ENCODE measurements at regions not wholly inside any gene's neighbourhood (a gene's known extent, or its start where the extent isn't known, plus 50 kb on each side); places are given as distances from the start of the nearest gene placed in this dataset.

DNA sequence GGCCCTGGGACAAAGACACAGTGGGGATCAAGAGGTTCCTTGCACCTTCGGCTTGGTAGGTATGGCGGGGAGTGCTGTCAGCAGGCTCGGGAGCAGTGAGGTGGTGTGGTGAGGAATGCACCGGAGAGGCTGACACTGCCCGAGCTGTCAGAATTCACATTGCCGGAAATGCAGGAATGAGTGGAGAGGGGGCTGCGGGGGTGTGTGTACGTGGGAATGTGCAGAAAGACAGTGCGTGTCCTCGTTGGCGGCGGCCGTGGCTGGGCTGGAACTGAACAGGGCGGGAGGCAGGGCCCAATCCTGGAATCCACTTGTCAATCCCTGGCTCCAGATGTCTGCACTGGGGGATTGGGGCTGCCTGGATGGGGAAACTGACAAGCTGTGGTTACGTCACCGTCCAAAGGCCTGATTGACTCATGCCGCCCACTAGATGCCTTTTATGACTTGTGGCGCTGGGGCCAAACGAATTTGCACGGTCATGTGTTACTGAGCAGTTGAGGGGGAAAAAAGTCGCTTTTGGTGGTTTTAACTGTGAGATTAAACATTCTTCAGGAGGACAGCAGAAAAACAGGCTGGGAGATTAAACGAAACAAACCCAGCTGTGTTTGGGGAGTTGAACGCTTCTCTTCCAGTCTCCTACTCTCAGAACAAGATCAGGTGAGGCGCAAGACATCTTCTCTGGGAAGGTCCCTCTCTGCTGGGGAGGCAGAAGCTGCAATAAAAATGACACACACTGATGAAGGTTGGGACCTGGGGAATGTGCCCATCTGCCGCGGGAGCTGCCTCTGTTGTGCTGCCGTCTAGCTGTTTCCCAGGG, 189.4 kb upstream of the GLI2 start:
- Histone ChIP-seq H3K4me2 (ENCODE audit: low read depth, low read length) (no peak overlapping the region), H3K79me2 (ENCODE audit: low read length) (no peaks in the 10 kb centered on the region), H3K27me3 (replicated peaks; ENCODE audit: insufficient read depth, low read length) (no peaks in the 10 kb centered on the region; the same call in 1 of the 2 replicates), H3F3A (ENCODE audit: insufficient read depth, low read length) (no peaks in the 10 kb centered on the region), H2AFZ (ENCODE audit: low read length) (no peak overlapping the region), H4K20me1 (ENCODE audit: insufficient read depth, low read length) (no peaks in the 10 kb centered on the region), H3K9me3 (replicated peaks; ENCODE audit: insufficient read depth, low read length) (no peaks in the 10 kb centered on the region), H3K9me2 (replicated peaks; ENCODE audit: insufficient read depth, low read length) (no peaks in the 10 kb centered on the region), H3K36me3 (replicated peaks; ENCODE audit: insufficient read depth, low read length) (no peaks in the 10 kb centered on the region), H3K4me3 (ENCODE audit: low read length) (no peak overlapping the region), H3K9ac (ENCODE audit: low read length) (no peak overlapping the region), H3K4me1 (ENCODE audit: low read length) (no peaks in the 10 kb centered on the region), H3K27ac (ENCODE audit: low read length) (no peak overlapping the region)
- no peak for DNase-seq
- no peak for TF ChIP-seq EZH2 (optimal IDR thresholded peaks at IDR 0.05; ENCODE audit: low read depth, low read length)
- TF ChIP-seq, protein P1, sequence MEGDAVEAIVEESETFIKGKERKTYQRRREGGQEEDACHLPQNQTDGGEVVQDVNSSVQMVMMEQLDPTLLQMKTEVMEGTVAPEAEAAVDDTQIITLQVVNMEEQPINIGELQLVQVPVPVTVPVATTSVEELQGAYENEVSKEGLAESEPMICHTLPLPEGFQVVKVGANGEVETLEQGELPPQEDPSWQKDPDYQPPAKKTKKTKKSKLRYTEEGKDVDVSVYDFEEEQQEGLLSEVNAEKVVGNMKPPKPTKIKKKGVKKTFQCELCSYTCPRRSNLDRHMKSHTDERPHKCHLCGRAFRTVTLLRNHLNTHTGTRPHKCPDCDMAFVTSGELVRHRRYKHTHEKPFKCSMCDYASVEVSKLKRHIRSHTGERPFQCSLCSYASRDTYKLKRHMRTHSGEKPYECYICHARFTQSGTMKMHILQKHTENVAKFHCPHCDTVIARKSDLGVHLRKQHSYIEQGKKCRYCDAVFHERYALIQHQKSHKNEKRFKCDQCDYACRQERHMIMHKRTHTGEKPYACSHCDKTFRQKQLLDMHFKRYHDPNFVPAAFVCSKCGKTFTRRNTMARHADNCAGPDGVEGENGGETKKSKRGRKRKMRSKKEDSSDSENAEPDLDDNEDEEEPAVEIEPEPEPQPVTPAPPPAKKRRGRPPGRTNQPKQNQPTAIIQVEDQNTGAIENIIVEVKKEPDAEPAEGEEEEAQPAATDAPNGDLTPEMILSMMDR (IDR thresholded peaks at IDR 0.05; ENCODE audit: low read length) = no peak
- no peak for TF ChIP-seq EZH2phosphoT487 (IDR thresholded peaks at IDR 0.05; ENCODE audit: low read length)

DNA sequence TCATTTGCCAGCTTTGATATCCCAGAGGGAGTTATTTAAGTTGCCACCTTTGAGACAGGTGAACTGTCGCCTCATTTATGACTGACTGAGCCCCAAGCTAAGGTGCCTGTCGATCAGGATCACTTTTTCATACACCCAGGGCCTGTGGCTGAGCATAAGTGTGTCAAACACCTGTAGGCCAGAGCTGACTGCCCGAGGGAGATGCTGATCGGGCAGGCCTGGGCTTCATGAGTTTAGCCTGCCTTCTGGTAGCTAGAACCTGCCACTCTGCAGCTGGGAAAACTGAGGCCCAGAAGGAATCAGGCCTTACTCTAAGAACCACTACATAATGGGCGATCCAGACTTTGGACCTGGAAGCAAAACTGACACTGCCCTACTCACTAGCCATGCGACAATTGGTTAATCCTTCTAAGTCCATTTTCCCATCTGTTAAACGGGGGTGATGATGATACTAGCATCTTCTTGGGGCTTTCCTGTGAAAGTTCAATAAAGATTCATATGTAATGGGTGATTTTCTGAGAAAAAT, 188.7 kb upstream of the GLI2 start:
- Histone ChIP-seq H3F3A (ENCODE audit: insufficient read depth, low read length) (no peaks in the 10 kb centered on the region), H3K27ac (ENCODE audit: low read length) (no peak overlapping the region), H3K4me1 (ENCODE audit: low read length) (no peaks in the 10 kb centered on the region), H3K4me2 (ENCODE audit: low read depth, low read length) (no peak overlapping the region), H2AFZ (ENCODE audit: low read length) (no peak overlapping the region), H3K9me2 (replicated peaks; ENCODE audit: insufficient read depth, low read length) (no peaks in the 10 kb centered on the region), H3K79me2 (ENCODE audit: low read length) (no peaks in the 10 kb centered on the region), H3K36me3 (replicated peaks; ENCODE audit: insufficient read depth, low read length) (no peaks in the 10 kb centered on the region), H3K4me3 (ENCODE audit: low read length) (no peak overlapping the region), H4K20me1 (ENCODE audit: insufficient read depth, low read length) (no peaks in the 10 kb centered on the region), H3K9me3 (replicated peaks; ENCODE audit: insufficient read depth, low read length) (no peaks in the 10 kb centered on the region), H3K9ac (ENCODE audit: low read length) (no peak overlapping the region), H3K27me3 (replicated peaks; ENCODE audit: insufficient read depth, low read length) (no peaks in the 10 kb centered on the region; the same call in 1 of the 2 replicates)
- DNase-seq = no peak
- TF ChIP-seq, protein P1 (IDR thresholded peaks at IDR 0.05; ENCODE audit: low read length) = no peak
- TF ChIP-seq EZH2 (optimal IDR thresholded peaks at IDR 0.05; ENCODE audit: low read depth, low read length) (no peak), EZH2phosphoT487 (IDR thresholded peaks at IDR 0.05; ENCODE audit: low read length) (no peak)

GRCh38 chr2:120547662-120548061, 188.0 kb upstream of the GLI2 start:
- DNase-seq = no peak
- Histone ChIP-seq H3K36me3 (replicated peaks; ENCODE audit: insufficient read depth, low read length) (no peaks in the 10 kb centered on the region), H3K4me2 (ENCODE audit: low read depth, low read length) (no peak overlapping the region), H3K27me3 (replicated peaks; ENCODE audit: insufficient read depth, low read length) (no peaks in the 10 kb centered on the region; the same call in 1 of the 2 replicates), H3K4me3 (ENCODE audit: low read length) (no peak overlapping the region), H3K9ac (ENCODE audit: low read length) (no peak overlapping the region), H3K79me2 (ENCODE audit: low read length) (no peaks in the 10 kb centered on the region), H3K4me1 (ENCODE audit: low read length) (no peaks in the 10 kb centered on the region), H3K9me2 (replicated peaks; ENCODE audit: insufficient read depth, low read length) (no peaks in the 10 kb centered on the region), H3K9me3 (replicated peaks; ENCODE audit: insufficient read depth, low read length) (no peaks in the 10 kb centered on the region), H3K27ac (ENCODE audit: low read length) (no peak overlapping the region), H4K20me1 (ENCODE audit: insufficient read depth, low read length) (no peaks in the 10 kb centered on the region), H2AFZ (ENCODE audit: low read length) (no peak overlapping the region), H3F3A (ENCODE audit: insufficient read depth, low read length) (no peaks in the 10 kb centered on the region)
- TF ChIP-seq EZH2 (optimal IDR thresholded peaks at IDR 0.05; ENCODE audit: low read depth, low read length) = no peak
- TF ChIP-seq, protein P1 (IDR thresholded peaks at IDR 0.05; ENCODE audit: low read length) = no peak
- TF ChIP-seq EZH2phosphoT487 (IDR thresholded peaks at IDR 0.05; ENCODE audit: low read length) = no peak

All from MM.1S (cell line).